Mesendoderm (in vitro differentiated cells): ENCODE measurements at regions not wholly inside any gene's neighbourhood (a gene's known extent, or its start where the extent isn't known, plus 50 kb on each side); places are given as distances from the start of the nearest gene placed in this dataset.

ENCODE experiments used
- DNase-seq: peaks from one replicate; pipeline ENCODE4 v3.0.0; 2013
- H2AK5ac ChIP-seq: 2 replicates; pipeline ENCODE4 v1.6.1; 2013; ENCODE audit warnings: low read length, inconsistent platforms
- H2BK120ac ChIP-seq: 2 replicates; pipeline ENCODE4 v1.6.1; 2013; ENCODE audit warnings: low read depth, mild to moderate bottlenecking, low read length, moderate library complexity, mixed read lengths
- H2BK15ac ChIP-seq: replicated peaks from 2 replicates; pipeline ENCODE4 v1.6.1; 2013; ENCODE audit warnings: low read depth, mild to moderate bottlenecking, moderate library complexity
- H2BK5ac ChIP-seq: 2 replicates; pipeline ENCODE4 v1.6.1; 2013; ENCODE audit warnings: low read length, inconsistent platforms
- H3K18ac ChIP-seq: 2 replicates; pipeline ENCODE4 v1.6.1; 2013; ENCODE audit warnings: mild to moderate bottlenecking, low read length, mixed read lengths
- H3K23ac ChIP-seq: one replicate; pipeline ENCODE4 v1.6.1; 2013; ENCODE audit warnings: low read length
- H3K27ac ChIP-seq: 2 replicates; pipeline ENCODE4 v1.5.1; 2013; ENCODE audit warnings: low read depth, mild to moderate bottlenecking, inconsistent platforms, low read length, moderate library complexity
- H3K27me3 ChIP-seq: 2 replicates; pipeline ENCODE4 v1.6.1; 2013; ENCODE audit warnings: low read length, control low read depth, mild to moderate bottlenecking, inconsistent platforms; ENCODE audit not compliant: insufficient read depth, poor library complexity
- H3K36me3 ChIP-seq: 2 replicates; pipeline ENCODE4 v1.6.1; 2013; ENCODE audit warnings: low read length, inconsistent platforms; ENCODE audit not compliant: control insufficient read depth, insufficient read depth
- H3K4ac ChIP-seq: one replicate; pipeline ENCODE4 v1.6.1; 2013; ENCODE audit warnings: low read depth, mild to moderate bottlenecking, low read length, moderate library complexity
- H3K4me1 ChIP-seq: 2 replicates; pipeline ENCODE4 v1.6.1; 2013; ENCODE audit warnings: low read depth, low read length, inconsistent platforms; ENCODE audit not compliant: control insufficient read depth
- H3K4me2 ChIP-seq: 2 replicates; pipeline ENCODE4 v1.6.1; 2013; ENCODE audit warnings: low read length
- H3K4me3 ChIP-seq: 2 replicates; pipeline ENCODE4 v1.5.1; 2013; ENCODE audit warnings: mild to moderate bottlenecking, low read length
- H3K56ac ChIP-seq: one replicate; pipeline ENCODE4 v1.6.1; 2013; ENCODE audit warnings: low read length
- H3K79me1 ChIP-seq: 2 replicates; pipeline ENCODE4 v1.6.1; 2013; ENCODE audit warnings: low read length, inconsistent platforms
- H3K79me2 ChIP-seq: 2 replicates; pipeline ENCODE4 v1.6.1; 2013; ENCODE audit warnings: mild to moderate bottlenecking, low read length; ENCODE audit not compliant: control insufficient read depth, insufficient read depth
- H3K9ac ChIP-seq: 2 replicates; pipeline ENCODE4 v1.6.1; 2013; ENCODE audit warnings: low read length, inconsistent platforms
- H4K5ac ChIP-seq: one replicate; pipeline ENCODE4 v1.6.1; 2013; ENCODE audit warnings: low read length
- H4K8ac ChIP-seq: one replicate; pipeline ENCODE4 v1.6.1; 2013; ENCODE audit warnings: low read depth, mild to moderate bottlenecking, control low read depth, low read length, moderate library complexity
- WGBS: extraction: QIAGEN DNeasy Blood & Tissue Kit; methylation state at CpG from one replicate; pipeline ENCODE4 v1.1.7; 2013; ENCODE audit warnings: low lambda C conversion rate, missing lambda C conversion rate; ENCODE audit not compliant: insufficient coverage; ENCODE audit errors: extremely low coverage; 5-methylcytosine and 5-hydroxymethylcytosine counted together

GRCh38 chr7:81887098-81888090, 117.5 kb upstream of the HGF start:
- H3K4me2 ChIP-seq: no peak overlapping the region
- no peak overlapping the region for H2BK5ac ChIP-seq
- no peak overlapping the region for H3K4ac ChIP-seq
- H3K79me2 ChIP-seq: no peaks in the 10 kb centered on the region
- H3K27ac ChIP-seq: no peak overlapping the region
- H3K9ac ChIP-seq: no peak overlapping the region
- no peak overlapping the region for H2AK5ac ChIP-seq
- H3K36me3 ChIP-seq: no peaks in the 10 kb centered on the region
- no peaks in the 10 kb centered on the region for H3K27me3 ChIP-seq
- no peaks in the 10 kb centered on the region for H3K79me1 ChIP-seq
- no peak overlapping the region for H2BK15ac ChIP-seq
- no peak overlapping the region for H4K5ac ChIP-seq
- no peak overlapping the region for H3K18ac ChIP-seq
- no CpG with 5 or more reads among the region's 3 CpGs for WGBS
- H3K23ac ChIP-seq: no peak overlapping the region
- H3K4me1 ChIP-seq: no peaks in the 10 kb centered on the region
- no peak for DNase-seq
- H3K4me3 ChIP-seq: no peak overlapping the region
- no peak overlapping the region for H4K8ac ChIP-seq
- no peak overlapping the region for H2BK120ac ChIP-seq
- no peak overlapping the region for H3K56ac ChIP-seq

- Histone ChIP-seq H3K4ac (no peak overlapping the region), H3K4me3 (no peak overlapping the region), H3K56ac (no peak overlapping the region), H3K9ac (no peak overlapping the region), H3K23ac (no peak overlapping the region), H2BK15ac (no peak overlapping the region), H3K18ac (no peak overlapping the region), H2BK5ac (no peak overlapping the region), H2BK120ac (no peak overlapping the region), H3K27me3 (no peaks in the 10 kb centered on the region), H3K27ac (no peak overlapping the region), H2AK5ac (no peak overlapping the region), H3K4me1 (no peaks in the 10 kb centered on the region), H4K8ac (no peak overlapping the region), H3K79me1 (no peaks in the 10 kb centered on the region), H3K36me3 (no peaks in the 10 kb centered on the region), H4K5ac (no peak overlapping the region), H3K79me2 (no peaks in the 10 kb centered on the region), H3K4me2 (no peak overlapping the region)
- no CpG with 5 or more reads among the region's 3 CpGs for WGBS
- no peak for DNase-seq
Observed at GRCh38 chr7:81886211-81886764, 116.4 kb upstream of the HGF start.

- no peaks in the 10 kb centered on the region for H3K4me1 ChIP-seq
- no peak overlapping the region for H3K4me2 ChIP-seq
- no peak overlapping the region for H3K27ac ChIP-seq
- no peak overlapping the region for H3K4me3 ChIP-seq
- no peak overlapping the region for H2BK15ac ChIP-seq
- no peak overlapping the region for H3K23ac ChIP-seq
- H3K18ac ChIP-seq: no peak overlapping the region
- no peak overlapping the region for H4K8ac ChIP-seq
- H3K36me3 ChIP-seq: no peaks in the 10 kb centered on the region
- H2AK5ac ChIP-seq: no peak overlapping the region
- no peak overlapping the region for H3K56ac ChIP-seq
- no peak overlapping the region for H4K5ac ChIP-seq
- DNase-seq: no peak
- no peak overlapping the region for H2BK120ac ChIP-seq
- no CpG with 5 or more reads among the region's 3 CpGs for WGBS
- H3K9ac ChIP-seq: no peak overlapping the region
- H3K27me3 ChIP-seq: no peaks in the 10 kb centered on the region
- H3K79me2 ChIP-seq: no peaks in the 10 kb centered on the region
- H3K4ac ChIP-seq: no peak overlapping the region
- no peaks in the 10 kb centered on the region for H3K79me1 ChIP-seq
- no peak overlapping the region for H2BK5ac ChIP-seq
Observed at GRCh38 chr7:81884817-81885216, 115.0 kb upstream of the HGF start.

GRCh38 chr7:81883801-81884393, 114.0 kb upstream of the HGF start:
- no peaks in the 10 kb centered on the region for H3K79me2 ChIP-seq
- H3K27me3 ChIP-seq: no peaks in the 10 kb centered on the region
- no peak overlapping the region for H3K4ac ChIP-seq
- no peak overlapping the region for H2BK15ac ChIP-seq
- H2AK5ac ChIP-seq: no peak overlapping the region
- H3K23ac ChIP-seq: no peak overlapping the region
- DNase-seq: no peak
- H2BK120ac ChIP-seq: no peak overlapping the region
- no peaks in the 10 kb centered on the region for H3K79me1 ChIP-seq
- H3K4me1 ChIP-seq: no peaks in the 10 kb centered on the region
- H4K5ac ChIP-seq: no peak overlapping the region
- H2BK5ac ChIP-seq: no peak overlapping the region
- no peaks in the 10 kb centered on the region for H3K36me3 ChIP-seq
- no peak overlapping the region for H3K56ac ChIP-seq
- H3K27ac ChIP-seq: no peak overlapping the region
- H3K4me2 ChIP-seq: no peak overlapping the region
- H3K18ac ChIP-seq: no peak overlapping the region
- no CpG with 5 or more reads among the region's 7 CpGs for WGBS
- no peak overlapping the region for H4K8ac ChIP-seq
- H3K4me3 ChIP-seq: no peak overlapping the region
- H3K9ac ChIP-seq: no peak overlapping the region

GRCh38 chr7:81882086-81882485, 112.2 kb upstream of the HGF start:
- Histone ChIP-seq H3K36me3 (no peaks in the 10 kb centered on the region), H3K56ac (no peak overlapping the region), H4K5ac (no peak overlapping the region), H3K9ac (no peak overlapping the region), H3K27ac (no peak overlapping the region), H3K4me3 (no peak overlapping the region), H2BK120ac (no peak overlapping the region), H3K4me1 (no peaks in the 10 kb centered on the region), H3K18ac (no peak overlapping the region), H2BK5ac (no peak overlapping the region), H3K4me2 (no peak overlapping the region), H2BK15ac (no peak overlapping the region), H2AK5ac (no peak overlapping the region), H3K23ac (no peak overlapping the region), H3K27me3 (no peaks in the 10 kb centered on the region), H4K8ac (no peak overlapping the region), H3K4ac (no peak overlapping the region), H3K79me1 (no peaks in the 10 kb centered on the region), H3K79me2 (no peaks in the 10 kb centered on the region)
- WGBS: no CpG with 5 or more reads among the region's 2 CpGs
- no peak for DNase-seq
